GM18502 (cell line): ENCODE measurements at regions not wholly inside any gene's neighbourhood (a gene's known extent, or its start where the extent isn't known, plus 50 kb on each side); places are given as distances from the start of the nearest gene placed in this dataset.

ENCODE experiments used
- ATAC-seq: cut with Tn5 transposase; IDR thresholded peaks from one replicate; pipeline ENCODE4 v1.9.1; 2021; ENCODE audit warnings: mild to moderate bottlenecking; ENCODE audit not compliant: unreplicated experiment, poor library complexity

DNA sequence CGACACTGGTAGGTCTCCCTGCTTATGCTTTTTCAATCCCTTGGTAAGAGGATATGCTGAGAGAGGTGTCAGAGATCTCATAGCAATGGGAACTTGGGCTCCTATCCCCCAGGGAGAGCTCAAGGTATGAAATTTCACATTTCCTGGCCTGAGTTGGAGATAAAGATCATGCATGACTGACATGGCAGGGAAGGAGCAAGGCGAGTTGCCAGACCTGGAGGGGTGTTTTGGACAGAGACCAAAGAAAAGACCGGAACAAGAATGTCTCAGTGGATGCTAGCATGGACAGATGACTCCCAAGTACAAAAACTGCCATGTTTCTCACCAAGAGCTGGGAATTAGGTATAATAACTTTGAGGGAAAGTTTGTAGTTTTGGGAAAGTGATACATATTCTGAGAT, 334.1 kb upstream of the B3GALT2 start:
- ATAC-seq: no peak

GRCh38 chr1:193519922-193520321, 333.5 kb upstream of the B3GALT2 start:
- no peak for ATAC-seq

- ATAC-seq: no peak
These were observed 330.5 kb upstream of the B3GALT2 start for GRCh38 chr1:193516755-193517388.

GRCh38 chr1:193514397-193514796, 328.0 kb upstream of the B3GALT2 start:
- ATAC-seq: no peak

DNA sequence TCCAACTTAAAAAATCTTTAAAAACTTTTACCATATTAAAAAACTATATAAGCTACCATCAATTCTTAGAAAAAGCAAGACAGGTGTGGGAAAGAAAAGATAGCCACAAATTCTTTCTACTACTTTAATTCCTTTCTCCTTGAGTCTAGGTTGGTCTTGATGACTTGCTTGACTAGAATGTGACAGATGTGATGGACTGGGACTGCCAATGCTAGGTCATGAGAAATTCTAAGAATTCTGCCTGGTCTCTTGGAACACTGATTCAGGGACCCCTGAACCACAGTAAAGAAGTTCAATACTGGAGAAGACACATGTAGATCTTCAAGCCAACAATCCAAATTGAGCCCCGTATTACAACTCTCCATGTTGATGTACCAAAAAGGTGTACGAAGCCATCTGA, 326.6 kb upstream of the B3GALT2 start:
- ATAC-seq: no peak

DNA sequence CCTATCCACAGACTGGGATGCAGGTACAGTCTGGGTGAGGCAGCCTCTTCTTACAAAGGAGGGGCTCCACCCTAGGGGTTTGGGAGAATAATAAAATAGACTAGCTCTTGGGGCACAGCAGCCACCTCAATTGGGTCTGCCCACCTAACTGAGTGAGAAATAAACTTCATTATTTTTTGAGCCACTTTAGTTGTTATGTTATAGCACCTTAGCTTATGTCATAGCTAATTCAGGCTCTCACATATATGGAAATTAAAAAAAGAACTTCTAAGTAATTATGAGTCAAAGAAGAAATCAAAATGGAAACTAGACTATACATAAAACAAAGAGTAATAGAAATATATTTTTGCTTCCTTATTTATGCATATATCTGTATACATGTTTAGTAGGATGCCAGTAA, 318.5 kb upstream of the B3GALT2 start:
- no peak for ATAC-seq

DNA sequence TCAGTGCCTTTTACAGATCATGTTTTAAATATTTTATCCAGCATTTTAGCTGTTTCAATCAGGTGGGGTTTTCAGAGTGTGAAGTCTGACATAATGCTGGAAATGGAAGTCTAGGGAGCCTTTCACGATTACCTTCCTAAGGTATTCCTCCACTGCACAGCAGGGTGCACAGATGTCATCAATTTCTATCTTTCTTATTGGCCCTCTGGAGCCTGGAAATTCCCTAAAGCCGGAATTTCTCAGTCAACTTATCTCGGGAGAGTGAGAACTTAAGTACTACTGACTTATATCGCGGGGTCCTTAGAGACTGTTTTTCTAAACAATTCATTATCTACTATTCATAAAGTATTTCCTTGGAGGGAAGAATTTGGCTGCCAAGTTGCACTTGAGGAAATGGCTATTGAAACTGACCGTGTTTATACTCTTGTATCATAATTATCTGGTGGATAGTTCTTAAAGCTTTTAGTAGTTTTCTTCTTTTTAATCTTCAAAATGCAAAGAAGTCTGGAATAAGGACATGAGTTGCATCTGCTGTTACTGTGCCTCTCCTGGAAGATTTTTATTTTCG, 311.8 kb upstream of the B3GALT2 start:
- ATAC-seq: no peak

- ATAC-seq: no peak
These were observed 308.0 kb upstream of the B3GALT2 start for GRCh38 chr1:193494368-193494767.

GRCh38 chr1:193489191-193489590, 302.8 kb upstream of the B3GALT2 start:
- no peak for ATAC-seq

- ATAC-seq: no peak
These were observed 301.3 kb upstream of the B3GALT2 start for GRCh38 chr1:193487722-193488121.

DNA sequence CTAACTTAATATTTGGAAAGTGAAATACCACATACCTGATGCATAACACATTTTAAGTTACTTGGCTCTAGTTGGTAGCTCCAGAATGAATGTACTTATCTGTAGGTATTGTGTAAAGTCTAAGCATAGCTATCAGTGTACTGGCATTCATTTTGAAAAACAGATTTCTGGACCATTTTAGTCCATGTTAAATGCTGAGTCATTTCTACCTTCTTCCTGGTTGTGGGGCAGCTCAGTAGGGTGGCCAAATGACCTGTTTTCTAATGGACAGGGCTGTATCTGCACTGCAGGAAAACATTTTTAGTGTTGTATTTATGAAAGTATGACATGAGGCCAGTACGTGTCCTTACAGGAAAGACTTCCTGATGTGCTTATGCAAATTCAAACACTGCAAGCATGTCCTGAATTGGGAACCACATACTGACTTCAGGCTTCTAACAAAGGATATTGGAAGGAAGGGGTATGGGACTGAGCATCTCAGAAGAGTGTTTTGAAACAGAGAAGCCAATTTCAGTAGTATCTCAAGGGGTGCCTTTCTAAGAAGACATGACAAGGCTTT, 300.3 kb upstream of the B3GALT2 start:
- no peak for ATAC-seq

GRCh38 chr1:193480755-193481154, 294.3 kb upstream of the B3GALT2 start:
- no peak for ATAC-seq

- ATAC-seq: peak; percentile 98
These were observed 292.8 kb upstream of the B3GALT2 start for GRCh38 chr1:193479187-193479586.

DNA sequence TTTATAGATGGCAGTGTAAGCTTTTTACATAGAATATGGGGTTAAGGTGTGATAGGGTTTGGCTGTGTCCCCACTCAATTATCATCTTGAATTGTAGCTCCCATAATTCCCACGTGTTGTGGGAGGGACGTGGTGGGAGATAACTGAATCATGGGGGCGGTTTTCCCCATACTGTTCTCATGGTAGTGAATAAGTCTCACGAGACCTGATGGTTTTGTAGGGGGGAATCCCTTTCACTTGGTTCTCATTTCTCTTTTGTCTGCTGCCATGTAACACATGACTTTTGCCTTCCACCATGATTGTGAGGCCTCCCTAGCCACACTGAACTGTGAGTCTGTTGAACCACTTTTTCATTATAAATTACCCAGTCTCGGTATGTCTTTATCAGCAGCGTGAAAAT, 290.3 kb upstream of the B3GALT2 start:
- no peak for ATAC-seq

GRCh38 chr1:193473932-193474331, 287.5 kb upstream of the B3GALT2 start:
- no peak for ATAC-seq

- ATAC-seq: no peak
These were observed 286.5 kb upstream of the B3GALT2 start for GRCh38 chr1:193472838-193473398.

DNA sequence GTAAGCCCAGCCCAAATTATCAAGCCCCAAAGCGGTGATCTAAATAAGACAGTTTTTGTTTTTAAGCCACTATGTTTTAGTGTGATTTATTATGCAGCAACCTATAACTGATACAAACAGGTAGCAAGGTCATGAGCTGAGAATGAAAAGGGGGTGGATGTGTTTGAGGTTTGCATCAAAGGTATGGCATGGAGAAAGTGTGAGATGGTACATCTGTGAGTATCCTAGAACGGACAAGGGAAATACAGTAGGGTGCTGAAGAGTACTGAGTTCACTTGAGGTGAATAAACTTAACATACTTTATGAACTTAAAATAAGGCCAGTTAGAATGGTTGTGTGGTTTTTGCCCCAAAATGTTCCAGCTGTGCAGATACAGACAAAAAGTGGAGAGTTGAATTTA, 286.0 kb upstream of the B3GALT2 start:
- no peak for ATAC-seq

DNA sequence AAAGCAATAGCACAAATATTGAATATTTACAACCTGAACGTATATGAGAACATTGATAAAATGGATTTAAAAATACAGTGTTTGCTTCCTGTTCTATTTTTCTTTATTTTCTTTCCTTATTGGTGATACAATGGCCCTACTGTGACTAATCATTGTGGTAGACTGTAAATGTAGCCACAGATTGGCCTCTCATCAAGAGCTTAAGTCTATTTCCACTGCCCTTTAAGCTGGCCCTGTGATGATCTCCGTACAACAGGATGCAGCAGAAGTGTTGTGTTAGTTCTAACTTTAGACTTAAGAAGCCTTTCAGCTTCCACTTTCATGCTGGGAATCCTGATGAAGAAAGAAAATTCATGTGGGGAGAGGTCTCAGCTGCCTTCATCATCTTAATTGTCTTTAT, 285.6 kb upstream of the B3GALT2 start:
- ATAC-seq: no peak

DNA sequence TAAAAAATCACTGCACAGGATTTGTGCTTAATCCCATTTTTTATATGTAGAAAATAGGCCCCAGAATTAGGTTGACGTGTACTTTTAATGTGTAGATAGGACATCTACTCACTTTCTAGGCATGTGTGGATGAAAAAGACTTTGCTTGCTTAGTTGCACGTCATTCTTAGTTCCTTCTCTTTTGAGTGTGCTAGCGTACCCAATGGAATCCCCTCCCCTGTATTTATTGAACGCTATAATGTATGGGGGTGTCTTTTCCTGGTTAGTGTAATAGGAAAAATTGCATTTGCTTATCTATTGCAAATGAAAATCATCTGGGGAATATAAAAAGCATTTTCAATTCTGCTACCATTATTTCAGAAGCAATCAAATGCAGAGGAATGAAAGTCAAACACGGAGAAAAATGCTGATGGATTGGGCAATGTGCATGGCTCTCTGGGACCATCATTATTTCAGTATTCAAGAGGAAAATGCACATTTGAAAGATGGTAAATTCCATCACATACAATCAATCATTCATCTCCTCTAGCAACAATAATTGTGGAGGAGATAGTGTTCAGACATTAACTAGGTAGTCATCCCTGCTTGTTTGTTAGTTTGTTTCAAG, 277.0 kb upstream of the B3GALT2 start:
- ATAC-seq: no peak

DNA sequence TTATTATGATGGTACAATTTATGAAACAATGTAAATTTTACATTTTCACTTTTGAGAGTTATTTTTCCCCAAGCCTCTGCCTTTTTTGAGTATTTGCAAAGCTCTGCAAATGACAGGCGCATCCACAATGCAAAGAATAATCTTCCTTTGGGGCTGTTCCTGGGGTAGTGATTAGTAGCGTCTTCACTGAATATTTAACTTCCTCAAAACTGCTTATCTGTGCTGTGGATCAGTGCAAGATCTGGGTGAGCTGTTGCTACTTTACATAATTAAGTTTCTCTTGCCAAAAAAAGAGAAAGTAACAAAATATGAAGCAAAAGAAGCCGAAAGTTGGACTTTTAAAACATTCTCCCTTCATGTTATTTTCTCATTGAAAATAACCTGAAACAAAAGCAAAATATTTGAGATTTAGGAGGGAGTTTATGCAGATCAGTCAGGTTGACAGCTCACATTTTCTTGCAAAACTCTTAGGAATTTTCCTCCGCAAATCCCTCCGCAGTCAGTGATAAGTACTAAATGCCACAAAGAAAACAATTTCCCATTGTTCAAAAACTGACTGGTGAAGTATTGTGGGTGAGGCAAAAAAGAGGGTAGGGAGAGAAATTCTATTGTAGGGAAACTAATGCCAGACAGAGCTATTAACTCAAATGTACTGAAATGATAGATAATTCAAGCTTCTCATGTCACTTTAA, 276.4 kb upstream of the B3GALT2 start:
- peak; percentile 92 for ATAC-seq

DNA sequence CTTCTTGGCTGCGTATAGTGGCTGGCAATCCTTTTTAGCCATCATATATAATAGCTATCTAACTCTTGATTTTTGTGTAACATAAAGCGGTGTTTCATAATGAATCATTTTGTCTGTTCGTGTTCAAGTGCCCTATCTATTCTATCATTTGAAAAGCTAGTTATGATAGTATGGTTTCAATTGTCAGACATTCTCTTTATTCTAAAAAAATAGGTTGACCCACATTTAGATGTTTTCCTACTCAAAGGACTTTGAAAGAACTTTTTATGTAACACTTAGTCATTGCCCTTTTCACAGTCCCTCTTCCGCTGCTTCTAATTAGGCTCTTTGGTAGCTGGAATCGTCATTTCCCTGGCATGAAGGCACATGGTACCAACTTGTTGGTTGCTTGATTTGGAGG, 272.2 kb upstream of the B3GALT2 start:
- ATAC-seq: no peak
